ENCODE measurements at regions not wholly inside any gene's neighbourhood (a gene's known extent, or its start where the extent isn't known, plus 50 kb on each side); places are given as distances from the start of the nearest gene placed in this dataset.

- TF ChIP-seq ELF4 (IDR thresholded peaks at IDR 0.05) (no peak), BHLHE40 (IDR thresholded peaks at IDR 0.05; ENCODE audit: borderline replicate concordance) (no peak), L3MBTL2 (conservative IDR thresholded peaks at IDR 0.05) (no peak), SUZ12 (IDR thresholded peaks at IDR 0.05) (no peak), FOXM1 (IDR thresholded peaks at IDR 0.05; ENCODE audit: borderline replicate concordance) (no peak), PKNOX1 (IDR thresholded peaks at IDR 0.05) (no peak), TARDBP (IDR thresholded peaks at IDR 0.05) (no peak)
These were observed 824.9 kb downstream of the GALR1 start for GRCh38 chr18:78074400-78075020.
